Right lobe of liver (tissue), 6 donors: ENCODE measurements at regions not wholly inside any gene's neighbourhood (a gene's known extent, or its start where the extent isn't known, plus 50 kb on each side); places are given as distances from the start of the nearest gene placed in this dataset.

ENCODE experiments used
- ATAC-seq, 4 donors: fragments of 200-7000 bp; cut with Tn5 transposase; one replicate each; pipeline ENCODE4 v1.9.1; 2020; ENCODE audit warnings: mild to moderate bottlenecking in 4 of 4, moderate library complexity in 4 of 4
- DNase-seq, 3 donors: peaks; one replicate each; pipeline ENCODE4 v3.0.0-alpha.2; 2020
- H3K27ac ChIP-seq, 3 donors: fragments of 200-600 bp; one replicate each; pipeline ENCODE4 v1.8.0; 2022
- H3K27me3 ChIP-seq, 2 donors: fragments of 200-600 bp; one replicate each; pipeline ENCODE4 v1.8.0; 2022
- H3K36me3 ChIP-seq, 4 donors: fragments of 200-600 bp; sonication (generic) in 1 of 4; one replicate each; pipeline versions ENCODE4 v1.5.1 to v1.8.0; 2017 to 2022; ENCODE audit warnings: control low read depth in 1 of 4
- H3K4me1 ChIP-seq, 4 donors: fragments of 200-600 bp; sonication (generic) in 1 of 4; one replicate each; pipeline versions ENCODE4 v1.5.1 to v1.8.0; 2017 to 2022; ENCODE audit warnings: control low read depth in 1 of 4
- H3K4me3 ChIP-seq, 3 donors: fragments of 200-600 bp; one replicate each; pipeline ENCODE4 v1.8.0; 2022
- H3K9me3 ChIP-seq, 4 donors: fragments of 200-600 bp; sonication (generic) in 1 of 4; one replicate each; pipeline versions ENCODE4 v1.5.1 to v1.8.0; 2017 to 2022; ENCODE audit warnings: control low read depth in 1 of 4
- POLR2A ChIP-seq: fragments of 450-650 bp; IDR thresholded peaks from one replicate; pipeline ENCODE4 v1.6.1; 2017; ENCODE audit warnings: antibody characterized with exemption, mild to moderate bottlenecking
- WGBS: methylation state at CpG from one replicate; pipeline ENCODE4 v1.1.6; 2018; ENCODE audit warnings: low coverage, low lambda C conversion rate; ENCODE audit not compliant: insufficient coverage; ENCODE audit errors: missing lambda C conversion rate; 5-methylcytosine and 5-hydroxymethylcytosine counted together
- intact Hi-C, 2 donors: fragments of 100-400 bp; cut with DNase I; formaldehyde crosslinking; loops; one replicate each; pipeline versions ENCODE4 v1.11.2 to v1.14.1; 2022
- TF ChIP-seq, protein P1 (sequence below), 4 donors: fragments of 200-600 bp in 3 of 4; fragments of 450-650 bp in 1 of 4; IDR thresholded peaks; one replicate each; pipeline versions ENCODE4 v1.5.1 to v1.8.0; 2016 to 2022; ENCODE audit warnings: antibody characterized with exemption in 4 of 4, mild to moderate bottlenecking in 2 of 4
- donor health status: DM: no; HTN: yes; CAD: no.
- donor health status: DM: no; HTN: no; CAD: no.
- donor health status: DM: no; HTN: no; CAD: no.
- donor health status: DM: no; HTN: yes; CAD: no.
- donor health status: DM: no; HTN: yes; CAD: no.

DNA sequence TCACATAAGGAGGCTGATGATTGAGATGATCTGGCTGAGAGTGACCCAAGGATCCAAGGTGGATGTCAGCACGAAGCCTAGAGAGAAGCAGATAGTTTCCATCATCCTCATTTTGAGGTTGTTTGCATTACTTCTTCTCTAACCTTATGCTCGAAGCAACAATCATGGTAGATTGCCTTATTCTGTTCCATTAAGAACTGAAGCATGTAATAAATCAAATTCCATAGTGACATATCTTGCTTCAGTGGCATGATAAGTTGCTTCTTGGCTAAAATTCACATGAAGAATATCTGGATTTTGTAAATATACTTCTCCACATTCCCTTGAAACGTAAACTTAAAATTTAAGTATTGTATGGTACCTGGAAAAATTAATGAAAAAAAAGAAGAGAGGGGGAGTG is 377.8 kb upstream of the DACH1 start:
- DNase-seq (no peak), ATAC-seq (no peak)
- no peaks in the 10 kb centered on the region for H3K4me1 ChIP-seq
- no peaks in the 10 kb centered on the region for H3K27me3 ChIP-seq
- no peaks in the 10 kb centered on the region for H3K36me3 ChIP-seq
- no peak overlapping the region for H3K4me3 ChIP-seq
- no peak overlapping the region for H3K27ac ChIP-seq
- no peaks in the 10 kb centered on the region for H3K9me3 ChIP-seq
- TF ChIP-seq, protein P1, sequence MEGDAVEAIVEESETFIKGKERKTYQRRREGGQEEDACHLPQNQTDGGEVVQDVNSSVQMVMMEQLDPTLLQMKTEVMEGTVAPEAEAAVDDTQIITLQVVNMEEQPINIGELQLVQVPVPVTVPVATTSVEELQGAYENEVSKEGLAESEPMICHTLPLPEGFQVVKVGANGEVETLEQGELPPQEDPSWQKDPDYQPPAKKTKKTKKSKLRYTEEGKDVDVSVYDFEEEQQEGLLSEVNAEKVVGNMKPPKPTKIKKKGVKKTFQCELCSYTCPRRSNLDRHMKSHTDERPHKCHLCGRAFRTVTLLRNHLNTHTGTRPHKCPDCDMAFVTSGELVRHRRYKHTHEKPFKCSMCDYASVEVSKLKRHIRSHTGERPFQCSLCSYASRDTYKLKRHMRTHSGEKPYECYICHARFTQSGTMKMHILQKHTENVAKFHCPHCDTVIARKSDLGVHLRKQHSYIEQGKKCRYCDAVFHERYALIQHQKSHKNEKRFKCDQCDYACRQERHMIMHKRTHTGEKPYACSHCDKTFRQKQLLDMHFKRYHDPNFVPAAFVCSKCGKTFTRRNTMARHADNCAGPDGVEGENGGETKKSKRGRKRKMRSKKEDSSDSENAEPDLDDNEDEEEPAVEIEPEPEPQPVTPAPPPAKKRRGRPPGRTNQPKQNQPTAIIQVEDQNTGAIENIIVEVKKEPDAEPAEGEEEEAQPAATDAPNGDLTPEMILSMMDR (IDR thresholded peaks at IDR 0.05), result no peak
- no peak for TF ChIP-seq POLR2A
- intact Hi-C loops, result no loop called here
- WGBS, result 43% methylated on average over 3 of the region's 3 CpGs

DNA sequence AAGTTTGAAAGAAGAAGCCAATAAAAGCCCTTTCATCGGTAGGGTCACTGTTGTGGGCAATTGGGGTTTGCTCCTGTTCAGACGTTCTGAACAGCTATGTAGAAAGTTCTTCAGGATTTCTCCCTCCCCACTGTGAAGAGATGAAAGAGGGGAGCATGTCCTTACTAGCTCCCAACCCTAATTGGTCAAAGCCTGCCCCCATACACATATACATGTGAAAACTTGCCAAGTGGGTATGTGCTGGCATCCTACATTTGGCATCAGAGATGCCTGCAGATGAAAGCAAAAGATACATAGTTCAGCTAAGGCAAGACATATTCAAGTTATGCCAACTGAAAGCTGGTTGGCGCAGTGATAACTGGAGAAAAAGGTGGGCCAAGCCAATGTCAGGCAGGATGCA is 363.1 kb upstream of the DACH1 start:
- Histone ChIP-seq H3K4me3 (no peak overlapping the region), H3K27me3 (no peaks in the 10 kb centered on the region), H3K27ac (no peak overlapping the region), H3K36me3 (no peaks in the 10 kb centered on the region), H3K9me3 (no peaks in the 10 kb centered on the region), H3K4me1 (no peaks in the 10 kb centered on the region)
- intact Hi-C loops, result no loop called here
- WGBS, result 51% methylated on average over 3 of the region's 3 CpGs
- TF ChIP-seq POLR2A, result no peak
- TF ChIP-seq, protein P1 (IDR thresholded peaks at IDR 0.05), result no peak
- no peak for DNase-seq
- no peak for ATAC-seq

DNA sequence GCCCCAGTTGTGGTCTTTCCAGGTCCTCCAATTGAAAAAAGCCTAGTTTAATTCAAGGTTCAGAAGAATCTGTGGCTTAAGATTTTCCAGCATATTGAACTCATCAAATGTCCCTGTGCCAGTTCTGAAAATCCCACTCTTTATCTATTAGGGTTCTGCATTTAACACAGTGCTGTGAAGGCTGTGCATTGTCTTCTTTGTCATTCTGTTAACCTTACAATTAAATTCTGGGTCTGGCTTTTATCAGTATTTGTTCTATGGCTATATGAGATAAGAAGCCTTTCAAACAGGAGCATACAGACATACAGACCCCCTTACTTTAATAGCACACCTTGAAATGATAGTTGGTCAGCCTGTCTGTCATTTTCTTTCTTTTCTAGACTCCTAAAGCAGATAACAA is 362.1 kb upstream of the DACH1 start:
- H3K27ac ChIP-seq, result no peak overlapping the region
- H3K4me1 ChIP-seq, result no peaks in the 10 kb centered on the region
- ATAC-seq (no peak), DNase-seq (no peak)
- H3K9me3 ChIP-seq, result no peaks in the 10 kb centered on the region
- no peaks in the 10 kb centered on the region for H3K27me3 ChIP-seq
- no peaks in the 10 kb centered on the region for H3K36me3 ChIP-seq
- intact Hi-C loops, result no loop called here
- H3K4me3 ChIP-seq, result no peak overlapping the region
- TF ChIP-seq POLR2A, result no peak
- TF ChIP-seq, protein P1 (IDR thresholded peaks at IDR 0.05), result no peak

DNA sequence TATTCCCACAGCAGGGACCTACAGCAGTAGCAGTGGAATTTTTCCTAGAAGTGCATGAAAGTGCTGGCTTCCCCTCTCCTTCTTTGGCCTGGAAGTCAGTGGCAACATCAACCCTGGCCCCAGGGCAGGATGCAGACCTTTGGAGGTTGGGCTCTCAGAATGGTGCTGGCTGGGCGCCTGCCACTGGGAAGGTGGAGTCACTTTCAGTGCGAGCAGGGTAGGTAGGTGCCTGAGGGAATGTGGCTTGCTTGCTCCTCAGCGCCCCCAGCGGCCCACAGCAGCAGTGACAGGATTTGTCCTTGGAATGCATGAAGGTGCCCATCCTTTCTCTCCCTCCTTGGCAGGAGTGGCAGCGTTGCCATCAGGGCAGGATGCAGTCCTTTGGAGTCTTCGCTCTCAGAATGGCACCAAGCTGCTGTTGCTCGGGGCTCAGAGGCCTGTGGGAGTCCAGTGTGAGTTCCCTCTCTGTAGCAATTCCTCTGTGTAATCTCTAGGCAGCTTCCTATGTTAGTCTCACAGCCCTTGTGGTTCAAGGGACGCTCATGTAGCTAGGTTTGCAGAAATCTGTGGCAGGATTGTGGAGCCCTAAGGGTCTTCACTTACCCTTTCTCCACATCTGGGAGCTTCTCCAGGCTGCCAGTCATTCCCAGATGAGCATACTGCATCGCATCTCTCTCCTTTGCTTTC is 354.4 kb upstream of the DACH1 start:
- peak; percentile 17 to 56 (median 40) for DNase-seq
- intact Hi-C loops, result no loop called here
- Histone ChIP-seq H3K4me1 (no peaks in the 10 kb centered on the region), H3K4me3 (no peak overlapping the region), H3K9me3 (no peaks in the 10 kb centered on the region), H3K36me3 (no peaks in the 10 kb centered on the region), H3K27ac (no peak overlapping the region), H3K27me3 (no peaks in the 10 kb centered on the region)
- WGBS, result 78% methylated on average over 2 of the region's 9 CpGs
- TF ChIP-seq POLR2A, result no peak
- TF ChIP-seq, protein P1 (IDR thresholded peaks at IDR 0.05), result peak; percentile 24 to 57 (median 38)
- peak; percentile 45 to 75 (median 62) for ATAC-seq

DNA sequence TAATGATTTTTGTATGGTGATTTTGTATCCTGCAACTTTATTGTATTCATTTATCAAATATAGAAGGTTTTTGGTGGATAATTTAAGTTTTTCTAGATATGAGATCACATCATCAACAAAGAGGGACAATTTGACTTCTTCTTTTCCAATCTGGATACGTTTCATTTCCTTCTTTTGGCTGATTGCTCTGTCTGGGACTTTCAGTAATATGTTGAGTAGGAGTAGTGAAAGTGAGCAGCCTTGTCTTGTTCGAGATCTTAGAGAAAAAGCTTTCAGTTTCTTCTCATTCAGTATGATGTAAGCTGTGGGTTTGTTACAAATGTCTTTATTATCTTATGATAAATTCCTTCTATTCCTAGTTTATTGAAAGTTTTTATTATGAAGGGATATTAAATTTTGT is 352.0 kb upstream of the DACH1 start:
- Histone ChIP-seq H3K4me1 (no peaks in the 10 kb centered on the region), H3K4me3 (no peak overlapping the region), H3K9me3 (no peaks in the 10 kb centered on the region), H3K27me3 (no peaks in the 10 kb centered on the region), H3K36me3 (no peaks in the 10 kb centered on the region), H3K27ac (no peak overlapping the region)
- intact Hi-C loops, result no loop called here
- ATAC-seq (no peak), DNase-seq (no peak)
- 16% methylated on average over 2 of the region's 2 CpGs for WGBS
- TF ChIP-seq POLR2A, result no peak
- TF ChIP-seq, protein P1 (IDR thresholded peaks at IDR 0.05), result no peak
